Pons (tissue), 1 donor: ENCODE measurements at regions not wholly inside any gene's neighbourhood (a gene's known extent, or its start where the extent isn't known, plus 50 kb on each side); places are given as distances from the start of the nearest gene placed in this dataset.

Source experiments
- DNase-seq: peaks from one replicate; pipeline ENCODE4 v3.0.0-alpha.2; 2016; ENCODE audit warnings: low spot score

DNA sequence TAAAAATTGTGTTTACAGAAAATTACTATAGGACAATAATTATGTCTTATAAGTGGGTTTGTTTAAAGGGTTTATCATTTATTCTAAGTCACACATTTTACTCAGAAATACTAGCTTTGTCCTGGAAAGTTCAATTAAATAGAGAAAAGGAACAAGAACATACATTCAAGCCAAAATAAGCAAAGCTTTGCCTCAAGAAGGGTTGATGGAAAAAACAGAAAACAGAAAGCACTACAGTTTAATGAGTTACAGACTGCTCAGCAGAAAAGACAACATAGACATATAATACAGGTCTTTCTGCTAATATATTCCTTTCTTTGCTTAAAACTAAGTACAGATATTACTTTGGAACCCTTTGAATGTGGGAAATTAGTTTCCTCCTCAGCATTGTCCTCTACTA lies 703.0 kb upstream of the LRFN5 start:
- no peak for DNase-seq

DNA sequence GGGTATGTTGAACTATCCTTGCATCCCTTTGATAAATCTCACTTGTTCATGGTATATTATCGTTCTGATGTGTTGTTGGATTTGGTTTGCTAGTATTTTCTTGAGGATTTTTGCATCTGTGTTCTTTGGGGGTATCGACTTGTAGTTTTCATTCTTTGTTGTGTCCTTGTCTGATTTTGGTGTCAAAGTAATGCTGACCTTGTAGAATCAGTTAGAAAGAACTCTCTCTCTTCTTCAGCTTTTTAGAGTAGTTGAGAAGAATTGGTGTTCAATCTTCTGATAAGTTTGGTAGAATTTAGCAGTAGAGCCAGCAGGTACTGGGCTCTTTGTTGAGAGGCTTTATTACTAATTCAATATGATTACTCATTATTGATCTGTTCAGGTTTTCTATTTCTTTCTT lies 707.2 kb upstream of the LRFN5 start:
- DNase-seq = no peak

DNA sequence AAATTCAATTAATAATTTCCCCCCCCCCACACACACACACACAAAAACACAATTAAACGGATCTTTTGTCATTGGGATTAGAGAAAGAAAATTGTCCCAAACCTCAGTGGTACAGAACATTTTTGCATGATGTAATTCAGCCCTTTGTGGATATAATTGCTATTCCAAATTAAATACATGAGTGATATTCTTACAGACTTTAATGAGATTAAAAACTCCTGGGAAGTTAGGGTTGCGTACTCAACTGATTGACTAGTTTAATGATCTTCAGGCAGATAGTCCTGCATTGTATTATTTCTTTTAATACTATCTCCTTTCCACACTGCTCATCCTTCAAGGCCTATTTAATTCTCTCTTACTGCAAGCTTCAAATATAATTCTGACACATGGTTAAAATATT lies 711.8 kb upstream of the LRFN5 start:
- DNase-seq = no peak

DNA sequence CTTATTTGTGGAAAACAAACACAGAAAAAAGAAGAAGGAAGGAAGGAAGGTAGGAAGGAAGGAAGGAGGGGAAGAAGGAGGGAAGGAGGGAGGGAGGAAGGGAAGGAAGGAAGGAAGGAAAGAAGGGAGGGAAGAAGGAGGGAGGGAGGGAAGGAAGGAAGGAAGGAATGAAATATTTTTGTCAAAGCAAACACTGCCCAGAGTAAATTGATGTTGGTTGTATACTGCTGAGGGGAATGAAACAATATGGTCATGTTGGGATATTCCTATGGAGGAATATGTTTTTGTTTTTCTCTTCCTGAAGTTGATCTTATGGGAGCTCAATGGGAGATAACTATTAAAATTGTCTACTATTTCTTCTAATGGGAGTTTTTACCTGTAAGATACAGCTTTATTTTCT lies 717.5 kb upstream of the LRFN5 start:
- no peak for DNase-seq

- DNase-seq = no peak
Observed at GRCh38 chr14:40887912-40888311, 718.8 kb upstream of the LRFN5 start.

DNA sequence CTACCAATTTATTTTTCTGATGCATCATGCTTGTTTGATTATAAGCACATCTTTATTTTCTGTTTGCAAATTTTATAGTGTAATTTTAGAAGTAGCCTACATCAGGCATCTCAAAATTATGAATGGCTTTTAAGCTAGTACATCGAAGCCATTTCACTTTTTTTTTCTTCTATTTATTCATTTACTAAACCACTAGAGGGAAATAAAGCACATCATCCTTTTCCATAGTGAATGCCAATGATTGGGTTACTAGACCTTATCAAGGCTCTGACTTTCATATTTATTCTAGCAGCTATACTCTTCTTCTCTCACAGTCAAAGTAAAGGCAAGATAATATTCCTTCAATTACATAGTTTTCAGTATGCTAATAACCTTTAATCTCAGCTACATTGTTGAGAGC lies 736.4 kb upstream of the LRFN5 start:
- DNase-seq = no peak

DNA sequence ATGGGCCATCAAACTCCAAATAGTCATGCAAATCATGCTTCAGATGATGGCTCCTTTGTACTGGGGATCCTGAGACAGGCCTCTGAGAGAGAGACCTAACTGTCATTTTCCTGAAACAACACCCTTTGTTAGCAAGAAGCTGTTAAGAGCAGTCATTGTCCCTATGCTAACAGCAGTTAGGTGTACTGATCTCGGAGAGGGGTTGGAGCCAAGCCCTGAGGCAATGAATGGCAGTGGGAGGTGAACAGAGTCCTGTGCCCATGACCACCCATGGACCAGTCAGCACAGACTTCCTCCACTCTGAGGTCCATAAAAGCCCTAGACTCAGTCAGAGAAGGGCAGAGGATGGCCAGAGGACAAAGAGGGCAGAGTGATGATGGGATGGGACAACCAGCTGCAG lies 747.6 kb upstream of the LRFN5 start:
- DNase-seq = no peak

- DNase-seq = no peak
Observed at GRCh38 chr14:40855343-40855742, 751.3 kb upstream of the LRFN5 start.

GRCh38 chr14:40850191-40850590 lies 756.5 kb upstream of the LRFN5 start:
- DNase-seq = no peak

DNA sequence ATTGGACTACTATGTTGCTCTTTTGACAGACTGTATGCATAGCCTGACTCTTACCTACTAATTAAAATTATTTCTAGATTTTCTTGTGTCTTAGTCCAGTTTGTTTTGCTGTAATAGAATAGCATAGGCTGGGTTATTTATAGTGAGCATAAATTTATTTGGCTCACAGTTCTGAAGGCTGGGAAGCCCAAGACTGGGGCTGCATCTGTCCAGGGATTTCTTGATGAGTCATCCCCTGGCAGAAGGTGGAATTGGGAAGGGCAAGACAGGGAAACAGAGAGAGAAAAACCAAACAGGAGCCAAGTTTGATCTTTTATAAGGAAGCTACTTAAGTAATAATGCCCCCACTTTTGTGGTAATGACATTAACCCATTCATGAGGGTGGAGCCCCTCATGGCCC lies 759.2 kb upstream of the LRFN5 start:
- peak; percentile 9 for DNase-seq

- no peak for DNase-seq
Observed at GRCh38 chr14:40842816-40843215, 763.9 kb upstream of the LRFN5 start.

DNA sequence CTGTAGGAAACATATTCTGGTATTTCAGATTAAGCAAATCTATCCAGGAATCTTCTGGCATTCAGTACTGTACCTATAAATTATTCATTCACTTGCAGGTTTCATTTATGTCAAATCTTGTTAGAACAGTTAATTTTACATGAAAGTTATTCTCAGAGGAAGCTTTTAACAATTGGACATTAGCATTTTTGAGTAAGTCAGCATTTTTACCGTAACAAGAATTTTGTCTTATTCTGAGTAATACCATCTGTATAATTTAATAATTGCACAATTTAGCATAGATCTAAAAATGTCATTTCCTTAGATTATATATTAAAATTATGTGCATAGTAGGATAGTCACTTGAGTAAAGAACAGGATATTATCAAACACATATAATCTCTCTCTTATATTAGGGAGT lies 764.8 kb upstream of the LRFN5 start:
- DNase-seq = no peak

GRCh38 chr14:40838601-40839000 lies 768.1 kb upstream of the LRFN5 start:
- DNase-seq = no peak

GRCh38 chr14:40806471-40806870 lies 800.2 kb upstream of the LRFN5 start:
- no peak for DNase-seq

- no peak for DNase-seq
Observed at GRCh38 chr14:40796168-40796567, 810.5 kb upstream of the LRFN5 start.

DNA sequence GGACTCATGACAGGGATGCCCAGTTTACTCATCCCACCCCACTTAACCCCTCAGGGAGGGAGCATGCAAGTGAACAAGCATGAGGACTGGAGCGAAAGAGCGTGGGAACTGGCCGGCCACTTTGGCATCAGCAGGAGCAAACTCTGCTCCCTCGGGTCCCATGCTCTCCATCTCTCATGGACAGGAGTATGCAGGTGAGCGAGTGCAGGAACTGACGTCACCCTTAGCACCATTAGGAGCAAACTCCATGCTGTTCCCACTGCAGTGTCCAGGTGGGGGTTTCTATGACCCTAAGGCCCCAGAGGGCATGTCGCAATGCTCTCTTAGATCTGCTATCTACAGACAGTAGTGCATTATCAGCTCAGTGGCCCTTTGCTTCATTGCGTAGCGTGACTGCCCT lies 821.8 kb upstream of the LRFN5 start:
- DNase-seq = no peak

DNA sequence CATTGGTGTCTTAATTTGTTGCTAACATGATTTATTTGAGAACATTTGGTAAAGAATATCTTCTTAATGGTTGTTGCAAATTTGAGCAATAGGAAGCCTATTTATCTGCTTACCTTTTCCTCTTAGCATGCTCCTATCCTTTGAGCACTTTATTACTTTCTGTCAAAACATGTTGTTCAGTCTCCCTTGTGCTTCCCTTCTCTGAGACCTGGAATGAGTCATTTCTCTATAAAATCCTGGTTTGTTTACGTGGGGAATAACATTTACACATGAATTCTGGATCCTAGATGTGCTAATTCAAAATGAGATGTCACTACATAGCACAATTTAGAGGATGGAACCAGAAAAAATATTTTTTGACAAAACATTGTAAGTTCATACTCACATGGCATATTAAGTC lies 844.0 kb upstream of the LRFN5 start:
- DNase-seq = no peak

- DNase-seq = no peak
Observed at GRCh38 chr14:40762177-40762576, 844.5 kb upstream of the LRFN5 start.

- DNase-seq = no peak
Observed at GRCh38 chr14:40760704-40761103, 846.0 kb upstream of the LRFN5 start.

DNA sequence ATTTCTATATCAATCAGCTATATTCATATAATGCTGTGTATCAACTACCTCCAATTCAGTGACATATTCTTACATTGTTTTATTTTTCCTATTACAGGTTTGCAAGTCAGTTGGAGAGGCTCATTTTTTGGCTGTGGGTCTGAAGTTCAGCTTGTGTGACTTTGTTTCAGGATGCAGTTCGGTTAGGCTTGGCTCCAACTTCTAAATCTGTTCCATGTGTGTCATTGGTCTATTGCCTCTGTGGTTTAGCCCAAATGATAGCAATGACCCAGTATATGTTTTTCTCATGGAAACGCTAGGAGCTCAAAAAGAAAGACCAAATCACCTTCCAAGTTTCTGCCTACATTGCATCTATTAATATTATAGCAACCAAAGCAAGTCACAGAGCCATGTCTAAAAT lies 848.6 kb upstream of the LRFN5 start:
- DNase-seq = no peak

GRCh38 chr14:40757376-40757950 lies 849.2 kb upstream of the LRFN5 start:
- DNase-seq = no peak

DNA sequence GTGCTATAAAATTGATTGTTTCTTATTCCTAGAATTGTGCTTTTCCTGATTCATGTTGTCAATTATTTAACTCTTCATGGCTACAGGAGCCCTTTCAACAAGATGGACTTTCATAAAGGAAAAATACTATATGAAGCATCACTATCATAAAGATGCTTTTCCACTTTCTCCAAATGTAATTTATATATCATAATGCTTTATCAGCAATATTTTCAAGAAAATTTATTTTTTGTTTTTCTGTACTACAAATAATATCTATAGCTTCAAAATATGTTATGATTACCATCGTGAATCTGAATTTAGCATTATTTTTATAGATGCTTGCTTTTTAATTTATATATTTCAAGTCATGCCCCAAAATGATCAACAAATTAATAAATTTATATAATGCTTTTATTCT lies 873.5 kb upstream of the LRFN5 start:
- no peak for DNase-seq

DNA sequence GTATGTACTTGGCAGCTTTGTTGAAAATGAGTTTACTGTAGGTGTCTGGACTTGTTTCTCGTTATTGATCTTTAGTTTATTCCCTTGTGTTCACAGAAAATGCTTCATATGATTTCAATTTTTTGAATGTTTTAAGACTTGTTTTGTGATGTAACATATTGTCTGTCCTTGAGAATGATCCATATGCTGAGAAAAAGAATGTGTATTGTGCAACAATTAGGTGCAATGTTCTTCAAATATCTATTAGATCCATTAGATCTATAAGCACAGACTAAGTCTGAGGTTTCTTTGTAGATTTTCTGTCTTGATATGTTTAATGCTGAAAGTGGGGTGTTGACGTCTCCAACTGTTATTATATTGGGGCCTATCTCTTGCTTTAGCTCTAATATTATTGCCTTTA lies 879.6 kb upstream of the LRFN5 start:
- no peak for DNase-seq

DNA sequence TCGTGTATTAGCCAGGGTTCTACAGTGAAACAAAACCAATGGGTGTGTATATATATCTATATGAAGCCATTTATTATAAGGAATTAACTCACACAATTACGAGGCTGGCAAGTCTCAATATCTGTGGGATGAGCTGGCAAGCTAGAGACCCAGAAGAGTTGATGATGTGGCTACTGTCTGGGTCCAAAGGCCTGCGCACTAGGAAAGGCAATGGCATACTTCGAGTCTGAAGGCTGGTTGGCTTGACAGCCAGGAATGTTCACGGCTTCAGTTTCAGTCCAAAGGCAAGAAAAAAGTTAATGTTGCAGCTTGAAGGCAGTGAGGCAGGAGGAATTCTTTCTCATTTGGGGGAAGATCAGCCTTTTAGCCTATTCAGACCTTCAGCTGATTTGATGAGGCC lies 893.3 kb upstream of the LRFN5 start:
- DNase-seq = no peak

DNA sequence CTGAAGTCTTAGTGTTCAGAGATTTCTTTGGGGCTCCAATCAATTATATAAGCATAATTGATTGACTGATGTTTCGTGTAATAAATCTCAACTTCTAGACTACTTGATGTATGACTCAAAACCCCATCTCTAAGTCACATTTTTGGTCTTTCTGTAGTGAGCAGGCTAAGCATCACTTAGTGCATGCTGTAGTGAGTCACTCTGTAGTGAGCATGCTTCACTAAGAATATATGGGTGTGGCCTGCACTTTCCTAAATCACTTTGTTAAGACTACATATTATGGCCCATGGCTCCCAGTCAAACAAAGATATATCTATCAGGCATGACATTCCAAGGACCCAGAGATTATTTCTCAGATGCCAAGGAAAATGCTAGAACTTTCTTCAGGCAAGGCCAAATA lies 909.4 kb upstream of the LRFN5 start:
- DNase-seq = no peak
